T-cell (primary cell): ENCODE measurements at regions not wholly inside any gene's neighbourhood (a gene's known extent, or its start where the extent isn't known, plus 50 kb on each side); places are given as distances from the start of the nearest gene placed in this dataset.
"Not testable (repeated sequence)": the region's sequence is repeated elsewhere in the genome, so short reads cannot be mapped to it uniquely, and the experiment has no call there.

Experiments used
- ATAC-seq, 4 experiments: fragments of 200-7000 bp in 3 of 4; fragments of 150-1000 bp in 1 of 4; cut with Tn5 transposase; replicated peaks in 1 of 4; 1 replicate in 3 of 4; 2 replicates in 1 of 4; pipeline ENCODE4 v1.10.0; 2021; ENCODE audit warnings: moderate library complexity in 3 of 4, mild to moderate bottlenecking in 2 of 4, moderate number of reproducible peaks in 1 of 4
- CTCF ChIA-PET, 2 donors: fragments of 300-600 bp; sonication (Branson Sonifier 250); formaldehyde crosslinking; loops; one replicate each; lab custom pipeline; 2022; ENCODE audit warnings: antibody characterized with exemption in 2 of 2; lab: Charles Lee
- POLR2A ChIA-PET, 2 donors: fragments of 300-600 bp; sonication (Branson Sonifier 250); formaldehyde crosslinking; loops; one replicate each; lab custom pipeline; 2022; ENCODE audit warnings: antibody characterized with exemption in 2 of 2; lab: Charles Lee
- DNase-seq, 35 experiments: peaks; one replicate each; pipeline versions ENCODE4 v3.0.0 to v3.0.0-alpha.2; 2013 to 2023
- H3K27ac ChIP-seq: one replicate; pipeline ENCODE4 v1.5.1; 2013; ENCODE audit warnings: low read length
- H3K27me3 ChIP-seq, 2 experiments: replicated peaks in 1 of 2; 1 replicate in 1 of 2; 2 replicates in 1 of 2; pipeline versions ENCODE4 v1.6.1 to v1.7.0; 2013; ENCODE audit warnings: low read length in 1 of 2, mixed read lengths in 1 of 2; ENCODE audit not compliant: control insufficient read depth in 2 of 2, insufficient read depth in 2 of 2; ENCODE audit errors: extremely low read depth in 1 of 2
- H3K36me3 ChIP-seq, 2 donors: 1 replicate in 1 of 2; 2 replicates in 1 of 2; pipeline versions ENCODE4 v1.6.1 to v1.7.0; 2013; ENCODE audit warnings: low read length in 1 of 2; ENCODE audit not compliant: control insufficient read depth in 2 of 2, insufficient read depth in 1 of 2; ENCODE audit errors: extremely low read depth in 1 of 2
- H3K4me1 ChIP-seq, 2 experiments: 1 replicate in 1 of 2; 2 replicates in 1 of 2; pipeline versions ENCODE4 v1.6.1 to v1.7.0; 2013; ENCODE audit warnings: low read length in 2 of 2, mixed read lengths in 1 of 2; ENCODE audit not compliant: insufficient read depth in 2 of 2, control insufficient read depth in 1 of 2; ENCODE audit errors: extremely low read depth in 1 of 2
- H3K4me3 ChIP-seq, 2 donors: 1 replicate in 1 of 2; 2 replicates in 1 of 2; pipeline versions ENCODE4 v1.5.1 to v1.7.0; 2013; ENCODE audit warnings: mild to moderate bottlenecking in 2 of 2, low read length in 1 of 2, moderate library complexity in 1 of 2; ENCODE audit not compliant: control insufficient read depth in 1 of 2; ENCODE audit errors: extremely low read depth in 1 of 2
- H3K9me3 ChIP-seq: 2 replicates; pipeline ENCODE4 v1.7.0; 2013
- H3K27ac Mint-ChIP-seq, 2 donors: one replicate each; pipeline ENCODE4 v1.8.0; 2020 to 2021; ENCODE audit warnings: mild to moderate bottlenecking in 2 of 2, mixed read lengths in 2 of 2
- H3K27me3 Mint-ChIP-seq, 2 donors: one replicate each; pipeline ENCODE4 v1.8.0; 2021 to 2022; ENCODE audit warnings: mixed read lengths in 2 of 2
- H3K36me3 Mint-ChIP-seq: one replicate; pipeline ENCODE4 v1.8.0; 2021; ENCODE audit warnings: mixed read lengths
- H3K4me1 Mint-ChIP-seq, 3 donors: one replicate each; pipeline ENCODE4 v1.8.0; 2020 to 2022; ENCODE audit warnings: mixed read lengths in 3 of 3, mild to moderate bottlenecking in 1 of 3
- H3K4me3 Mint-ChIP-seq, 3 donors: one replicate each; pipeline ENCODE4 v1.8.0; 2020 to 2022; ENCODE audit warnings: mild to moderate bottlenecking in 3 of 3, mixed read lengths in 3 of 3, moderate library complexity in 3 of 3
- H3K9me3 Mint-ChIP-seq, 3 donors: one replicate each; pipeline ENCODE4 v1.8.0; 2020 to 2022; ENCODE audit warnings: mixed read lengths in 3 of 3
- WGBS: methylation state at CpG from one replicate; pipeline ENCODE4 v1.1.5; 2013; ENCODE audit warnings: missing lambda C conversion rate; ENCODE audit not compliant: insufficient coverage; 5-methylcytosine and 5-hydroxymethylcytosine counted together

- H3K27me3 Mint-ChIP-seq, H3K36me3 ChIP-seq, H3K9me3 ChIP-seq, H3K27me3 ChIP-seq, H3K4me3 ChIP-seq, H3K36me3 Mint-ChIP-seq, H3K9me3 Mint-ChIP-seq, CTCF ChIA-PET, ATAC-seq, H3K4me1 Mint-ChIP-seq, H3K27ac ChIP-seq, H3K4me3 Mint-ChIP-seq, H3K4me1 ChIP-seq, POLR2A ChIA-PET, DNase-seq, H3K27ac Mint-ChIP-seq: not testable (repeated sequence)
- WGBS: no CpG with 5 or more reads among the region's 19 CpGs
These were observed 4447.2 kb upstream of the TPTE start for GRCh38 chr21:6073993-6074705.

- no CpG with 5 or more reads among the region's 17 CpGs for WGBS
- H3K4me3 Mint-ChIP-seq, H3K36me3 ChIP-seq, H3K27ac ChIP-seq, CTCF ChIA-PET, H3K4me1 Mint-ChIP-seq, H3K27me3 Mint-ChIP-seq, POLR2A ChIA-PET, ATAC-seq, H3K27me3 ChIP-seq, H3K27ac Mint-ChIP-seq, H3K9me3 ChIP-seq, H3K4me1 ChIP-seq, H3K9me3 Mint-ChIP-seq, H3K36me3 Mint-ChIP-seq, DNase-seq, H3K4me3 ChIP-seq: not testable (repeated sequence)
These were observed 4446.4 kb upstream of the TPTE start for GRCh38 chr21:6074935-6075334.

GRCh38 chr21:6075627-6076208 lies 4445.7 kb upstream of the TPTE start:
- H3K4me1 Mint-ChIP-seq, H3K27me3 ChIP-seq, H3K4me3 Mint-ChIP-seq, DNase-seq, H3K4me1 ChIP-seq, H3K27ac Mint-ChIP-seq, POLR2A ChIA-PET, H3K4me3 ChIP-seq, CTCF ChIA-PET, ATAC-seq, H3K27me3 Mint-ChIP-seq, H3K36me3 Mint-ChIP-seq, H3K9me3 Mint-ChIP-seq, H3K36me3 ChIP-seq, H3K27ac ChIP-seq, H3K9me3 ChIP-seq: not testable (repeated sequence)
- no CpG with 5 or more reads among the region's 24 CpGs for WGBS

GRCh38 chr21:6077358-6077757 lies 4444.0 kb upstream of the TPTE start:
- H3K27me3 Mint-ChIP-seq, H3K27ac Mint-ChIP-seq, DNase-seq, H3K4me3 ChIP-seq, CTCF ChIA-PET, H3K9me3 ChIP-seq, H3K4me3 Mint-ChIP-seq, H3K36me3 Mint-ChIP-seq, H3K27ac ChIP-seq, POLR2A ChIA-PET, H3K9me3 Mint-ChIP-seq, H3K4me1 Mint-ChIP-seq, H3K36me3 ChIP-seq, H3K4me1 ChIP-seq, ATAC-seq, H3K27me3 ChIP-seq: not testable (repeated sequence)
- WGBS: no CpG with 5 or more reads among the region's 12 CpGs

- H3K27me3 ChIP-seq, H3K4me3 Mint-ChIP-seq, H3K27me3 Mint-ChIP-seq, CTCF ChIA-PET, H3K27ac ChIP-seq, H3K4me1 ChIP-seq, H3K9me3 ChIP-seq, H3K27ac Mint-ChIP-seq, H3K36me3 ChIP-seq, DNase-seq, H3K4me3 ChIP-seq, H3K36me3 Mint-ChIP-seq, H3K4me1 Mint-ChIP-seq, POLR2A ChIA-PET, ATAC-seq, H3K9me3 Mint-ChIP-seq: not testable (repeated sequence)
- no CpG with 5 or more reads among the region's 12 CpGs for WGBS
These were observed 4442.5 kb upstream of the TPTE start for GRCh38 chr21:6078902-6079301.

- H3K27ac ChIP-seq, H3K4me1 Mint-ChIP-seq, DNase-seq, POLR2A ChIA-PET, H3K4me1 ChIP-seq, H3K36me3 ChIP-seq, H3K4me3 Mint-ChIP-seq, H3K36me3 Mint-ChIP-seq, H3K4me3 ChIP-seq, H3K27me3 Mint-ChIP-seq, H3K27me3 ChIP-seq, CTCF ChIA-PET, H3K9me3 Mint-ChIP-seq, H3K27ac Mint-ChIP-seq, H3K9me3 ChIP-seq: not testable (repeated sequence)
- ATAC-seq: peak in 3 of 4 experiments; percentile 38 to 74 (median 50)
- WGBS: no CpG with 5 or more reads among the region's 34 CpGs
These were observed 4440.3 kb upstream of the TPTE start for GRCh38 chr21:6080941-6081655.
